Fibroblast of peridontal ligament (primary cell): ENCODE measurements at regions not wholly inside any gene's neighbourhood (a gene's known extent, or its start where the extent isn't known, plus 50 kb on each side); places are given as distances from the start of the nearest gene placed in this dataset.
"Not testable (repeated sequence)": the region's sequence is repeated elsewhere in the genome, so short reads cannot be mapped to it uniquely, and the experiment has no call there.

Experiments
- DNase-seq: peaks from one replicate; pipeline ENCODE4 v3.0.0-alpha.2; 2010; ENCODE audit errors: extremely low read depth

DNA sequence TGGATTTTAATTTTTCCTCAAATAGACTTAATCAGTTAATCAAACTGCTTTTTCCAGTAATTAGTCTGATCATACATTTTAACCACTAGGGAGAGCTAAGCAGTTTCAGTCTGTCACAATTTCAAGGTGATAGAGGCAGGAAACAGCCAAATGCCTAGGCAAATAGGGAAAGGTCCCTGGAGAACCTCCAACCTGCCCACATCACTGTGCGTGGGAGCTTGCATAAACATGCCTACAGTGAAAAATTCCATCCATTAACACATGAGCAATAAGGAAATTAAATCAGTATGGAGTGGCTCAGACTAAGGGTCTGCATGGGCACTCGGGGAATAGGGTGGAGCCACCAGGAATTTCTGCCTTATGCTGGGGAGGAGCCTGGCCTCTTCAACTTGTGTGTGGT is 74.6 kb downstream of the AASDHPPT start:
- DNase-seq = peak; percentile 50

GRCh38 chr11:106152824-106153223 is 75.4 kb downstream of the AASDHPPT start:
- peak; percentile 66 for DNase-seq

DNA sequence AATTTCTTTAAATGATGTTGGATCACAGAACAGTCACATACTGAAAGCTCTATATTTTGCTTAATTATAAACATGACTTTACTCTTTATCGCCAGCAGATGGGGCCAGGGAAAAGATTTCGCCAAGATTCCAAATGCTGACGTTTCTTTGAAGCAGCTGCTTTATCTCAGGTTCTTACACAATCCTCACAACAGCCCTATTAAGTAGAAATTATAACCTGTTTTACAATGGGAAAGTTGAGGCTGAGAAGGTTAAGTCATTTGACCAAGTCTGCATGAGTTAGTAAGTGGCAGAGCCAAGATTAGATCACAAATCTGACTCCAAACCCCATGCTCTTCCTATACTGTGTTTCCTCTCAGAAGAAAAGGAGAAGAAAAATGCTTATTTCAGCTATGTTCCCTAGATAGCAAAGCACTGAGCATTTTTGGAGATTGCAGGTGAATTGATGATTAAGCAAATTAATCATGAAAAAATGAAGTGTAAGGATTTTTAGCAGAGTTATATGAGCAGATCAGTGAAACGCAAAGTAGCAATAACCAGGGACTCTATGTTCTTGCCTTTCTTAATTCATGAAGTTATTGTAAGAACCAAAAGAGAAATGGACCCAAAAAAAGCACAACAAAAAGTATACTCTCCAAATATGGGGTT is 79.0 kb downstream of the AASDHPPT start:
- DNase-seq = peak; percentile 90

GRCh38 chr11:106158406-106158805 is 80.9 kb downstream of the AASDHPPT start:
- no peak for DNase-seq

- peak; percentile 67 for DNase-seq
These were observed 82.4 kb downstream of the AASDHPPT start for GRCh38 chr11:106159836-106160235.

- DNase-seq = no peak
These were observed 83.0 kb downstream of the AASDHPPT start for GRCh38 chr11:106160494-106160893.

- no peak for DNase-seq
These were observed 84.5 kb downstream of the AASDHPPT start for GRCh38 chr11:106161775-106162634.

DNA sequence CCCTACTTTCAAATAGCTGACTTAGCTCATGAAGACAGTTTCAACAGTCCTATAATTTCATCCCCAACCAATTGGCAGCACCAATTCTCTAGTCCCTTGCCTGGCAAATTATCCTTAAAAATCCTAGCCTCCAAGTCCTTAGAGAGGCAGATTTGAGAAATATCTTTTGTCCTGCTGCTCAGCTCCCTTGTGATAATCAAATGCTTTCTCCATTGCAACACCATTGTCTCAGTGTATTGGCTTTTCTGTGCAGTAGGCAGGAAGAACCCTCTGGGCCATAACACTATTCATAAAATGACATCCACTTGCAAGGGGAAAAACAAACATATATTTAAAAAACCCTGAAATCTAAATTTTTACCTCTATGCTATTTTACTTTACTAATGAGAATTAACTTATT is 89.6 kb downstream of the AASDHPPT start:
- DNase-seq = no peak

- DNase-seq = peak; percentile 83
These were observed 95.0 kb downstream of the AASDHPPT start for GRCh38 chr11:106172386-106172991.

DNA sequence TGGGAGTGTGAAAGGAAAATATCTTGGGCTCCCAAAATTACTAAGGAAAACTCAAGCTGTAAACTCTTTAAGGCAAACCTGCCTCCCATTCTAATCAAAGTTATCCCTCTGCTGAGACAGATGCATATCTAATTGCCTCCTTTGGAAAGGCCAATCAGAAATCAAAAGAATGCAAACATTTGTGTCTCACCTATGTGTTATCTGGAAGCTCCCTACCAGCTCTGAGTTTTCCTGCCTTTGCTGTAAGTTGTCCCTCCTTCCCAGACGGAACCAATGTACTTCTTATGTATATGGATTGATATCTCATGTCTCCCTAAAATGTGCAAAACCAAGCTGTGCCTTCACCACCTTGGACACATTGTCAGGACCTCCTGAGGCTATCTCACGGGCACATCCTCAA is 95.8 kb downstream of the AASDHPPT start:
- no peak for DNase-seq

- DNase-seq = not testable (repeated sequence)
These were observed 96.5 kb downstream of the AASDHPPT start for GRCh38 chr11:106174003-106174402.

DNA sequence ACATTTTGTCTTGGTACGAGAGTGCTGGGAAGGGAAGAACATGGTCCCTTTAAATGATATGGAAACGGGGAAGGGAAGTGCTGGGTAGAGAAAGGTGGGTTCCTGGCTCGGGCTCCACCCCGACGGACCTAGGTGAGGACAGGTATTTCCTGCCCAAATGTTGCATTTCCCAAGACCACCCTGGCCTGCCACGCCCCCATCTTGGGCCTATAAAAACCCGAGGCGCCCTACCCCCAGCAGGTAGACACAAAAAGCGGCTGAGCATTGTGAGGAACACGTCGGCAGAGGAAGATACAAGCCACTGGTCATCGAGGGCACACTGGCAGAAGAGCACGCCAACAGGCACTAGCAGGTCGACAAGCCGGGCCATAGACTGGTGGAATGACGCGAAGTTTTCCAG is 99.4 kb downstream of the AASDHPPT start:
- DNase-seq = no peak

DNA sequence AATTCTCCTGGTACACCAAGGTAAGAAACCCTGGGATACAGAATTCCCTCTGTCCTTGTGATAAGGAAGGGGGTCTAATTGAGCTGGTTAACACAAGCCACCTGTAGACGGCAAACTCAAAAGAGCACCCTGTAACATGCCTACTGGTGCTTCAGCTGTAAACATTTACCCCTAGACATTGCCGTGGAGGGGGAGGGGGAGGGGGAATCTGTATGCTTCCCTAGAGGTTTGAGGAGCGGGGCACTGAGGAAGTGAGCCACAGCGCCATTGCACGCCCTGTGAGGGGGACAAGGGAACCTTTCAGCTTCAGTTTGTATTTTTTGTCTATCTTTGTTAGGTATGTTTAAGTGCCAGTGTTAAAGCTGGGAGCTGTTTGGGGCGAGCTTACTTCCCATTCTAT is 99.8 kb downstream of the AASDHPPT start:
- no peak for DNase-seq

DNA sequence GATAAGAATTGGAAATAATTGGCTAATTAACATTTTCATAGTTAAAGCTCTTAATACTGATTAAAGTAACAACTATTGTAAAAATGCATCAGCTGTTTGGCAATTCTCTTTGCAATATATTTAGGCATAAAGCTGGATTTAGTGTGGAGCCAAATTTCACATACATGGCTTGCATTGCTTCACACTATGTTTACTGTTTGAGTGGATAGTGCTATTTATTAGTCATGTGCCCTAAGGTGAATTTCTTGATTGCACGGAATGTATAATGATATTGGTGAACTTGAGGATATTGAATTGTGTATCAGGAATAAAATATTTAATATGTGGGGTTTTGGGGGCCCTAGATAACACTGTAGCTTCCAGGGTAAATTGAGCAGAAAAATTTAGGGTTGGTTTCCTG is 100.9 kb downstream of the AASDHPPT start:
- no peak for DNase-seq

DNA sequence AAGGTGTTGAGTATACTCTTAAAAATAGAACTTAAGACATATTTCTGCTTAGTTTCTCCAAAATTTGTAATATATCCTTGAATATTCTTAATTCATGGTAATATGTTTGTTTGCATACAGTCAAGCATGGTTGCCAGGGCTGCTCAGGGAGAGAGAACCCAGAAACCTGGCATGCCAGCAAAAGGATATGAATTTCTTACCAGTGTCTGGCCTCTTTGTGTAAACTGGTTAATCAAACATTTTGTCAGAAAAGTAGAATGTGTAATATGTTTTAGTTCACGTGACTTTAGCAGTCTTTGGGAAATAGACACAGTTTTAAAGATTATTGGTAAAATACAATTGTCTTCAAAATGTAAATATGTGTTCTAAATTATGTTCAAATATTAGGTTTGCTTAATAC is 101.6 kb downstream of the AASDHPPT start:
- no peak for DNase-seq

DNA sequence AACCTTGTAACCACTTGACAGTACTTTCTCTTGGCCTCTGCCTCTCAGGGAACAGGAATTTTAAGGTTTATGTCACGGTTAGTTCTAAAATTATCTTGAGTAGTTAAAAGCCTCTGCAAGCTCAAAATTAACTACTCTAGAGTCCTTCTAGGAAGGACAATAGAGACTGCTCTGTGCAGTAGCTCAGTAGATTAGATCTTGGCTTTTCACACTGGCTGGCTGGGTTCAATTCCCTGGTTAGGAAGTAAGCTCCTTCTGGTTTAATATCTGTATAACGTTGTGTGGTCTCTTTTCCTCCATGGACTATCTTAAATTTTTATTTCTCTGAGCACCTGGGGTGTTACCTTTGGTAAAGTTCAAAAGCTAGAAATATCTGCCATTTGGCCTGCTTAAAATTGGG is 109.2 kb downstream of the AASDHPPT start:
- peak; percentile 29 for DNase-seq

DNA sequence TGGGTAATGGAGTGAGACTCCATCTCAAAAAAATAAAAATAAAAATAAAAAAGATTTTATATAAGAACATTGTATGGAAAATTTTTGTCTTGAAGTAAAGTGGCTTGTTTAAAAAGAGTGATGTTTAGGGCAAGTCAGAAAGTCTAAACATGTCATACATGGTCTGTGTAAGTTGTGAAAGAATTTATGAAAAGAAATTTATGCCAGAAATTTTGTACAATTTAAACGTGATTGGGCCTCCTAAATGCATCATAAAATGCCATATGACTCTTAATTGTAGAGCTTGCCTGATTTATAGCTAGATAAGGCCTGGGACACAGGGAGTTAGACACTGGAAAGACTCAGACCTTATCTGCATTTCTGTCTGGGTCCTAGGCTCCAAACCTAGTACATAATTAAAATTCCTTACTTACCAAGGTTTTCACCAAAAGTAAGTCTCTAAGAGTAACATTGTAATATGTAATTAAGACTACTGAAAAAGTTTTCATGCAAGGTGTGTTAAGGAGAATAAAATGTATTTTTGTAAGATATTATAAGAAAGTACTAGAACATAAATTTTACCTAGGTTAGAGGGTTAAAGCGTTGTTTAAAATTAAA is 110.5 kb downstream of the AASDHPPT start:
- DNase-seq = no peak

GRCh38 chr11:106193956-106194355 is 116.5 kb downstream of the AASDHPPT start:
- no peak for DNase-seq

- DNase-seq = no peak
These were observed 120.0 kb downstream of the AASDHPPT start for GRCh38 chr11:106197438-106197837.

GRCh38 chr11:106202935-106203620 is 125.6 kb downstream of the AASDHPPT start:
- no peak for DNase-seq

DNA sequence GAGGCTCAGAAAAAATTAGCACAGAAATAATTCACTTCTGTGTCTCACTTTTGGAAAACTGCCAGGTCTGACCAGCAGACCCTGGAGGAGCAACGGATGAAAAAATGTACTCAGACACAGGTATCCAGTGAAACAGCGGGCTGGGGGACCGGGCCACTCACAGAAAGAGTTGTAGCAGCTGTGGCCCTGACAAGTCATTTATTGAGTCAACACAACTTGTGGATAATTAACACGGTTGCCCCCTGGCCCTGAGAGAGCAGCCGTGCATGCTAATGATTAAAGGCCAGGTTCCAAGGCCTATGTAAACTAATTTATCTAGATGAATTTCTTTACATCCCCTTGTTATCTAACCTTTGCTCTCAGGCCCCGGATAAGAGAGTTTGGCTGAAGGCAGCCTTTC is 131.3 kb downstream of the AASDHPPT start:
- DNase-seq = no peak

DNA sequence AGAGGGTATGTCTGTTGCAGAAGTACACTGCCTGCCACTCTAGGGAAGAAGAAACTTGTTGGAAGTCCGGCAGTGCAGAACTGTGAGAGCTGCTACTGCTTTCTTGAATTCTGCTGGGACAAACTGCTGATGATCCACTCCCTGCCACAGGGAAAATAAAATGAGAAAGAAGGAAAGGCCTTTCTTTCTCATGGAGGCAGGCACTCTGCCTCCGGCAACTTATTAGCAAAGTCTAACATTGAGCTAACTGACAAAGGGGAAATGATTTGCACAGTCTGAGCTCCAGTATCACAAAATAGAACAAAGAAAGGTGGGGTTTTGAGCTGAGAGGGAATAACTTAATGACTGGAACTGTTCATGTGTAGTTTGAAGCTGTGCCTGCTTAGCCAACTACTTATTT is 134.6 kb downstream of the AASDHPPT start:
- DNase-seq = no peak
